Fibroblast of mammary gland (primary cell): ENCODE measurements at regions not wholly inside any gene's neighbourhood (a gene's known extent, or its start where the extent isn't known, plus 50 kb on each side); places are given as distances from the start of the nearest gene placed in this dataset.

Experiments used
- DNase-seq: peaks from one replicate; pipeline ENCODE4 v3.0.0-alpha.2; 2010; ENCODE audit warnings: low read depth
- H3K4me3 ChIP-seq: 2 replicates; pipeline ENCODE4 v1.5.1; 2011; ENCODE audit warnings: low read depth, mild to moderate bottlenecking, low read length, moderate library complexity; ENCODE audit not compliant: control insufficient read depth
- TF ChIP-seq, protein P1 (sequence below): conservative IDR thresholded peaks from 2 replicates; pipeline ENCODE4 v1.5.1; 2011; ENCODE audit warnings: low read depth, low read length, inconsistent platforms; ENCODE audit not compliant: control insufficient read depth, insufficient read depth

DNA sequence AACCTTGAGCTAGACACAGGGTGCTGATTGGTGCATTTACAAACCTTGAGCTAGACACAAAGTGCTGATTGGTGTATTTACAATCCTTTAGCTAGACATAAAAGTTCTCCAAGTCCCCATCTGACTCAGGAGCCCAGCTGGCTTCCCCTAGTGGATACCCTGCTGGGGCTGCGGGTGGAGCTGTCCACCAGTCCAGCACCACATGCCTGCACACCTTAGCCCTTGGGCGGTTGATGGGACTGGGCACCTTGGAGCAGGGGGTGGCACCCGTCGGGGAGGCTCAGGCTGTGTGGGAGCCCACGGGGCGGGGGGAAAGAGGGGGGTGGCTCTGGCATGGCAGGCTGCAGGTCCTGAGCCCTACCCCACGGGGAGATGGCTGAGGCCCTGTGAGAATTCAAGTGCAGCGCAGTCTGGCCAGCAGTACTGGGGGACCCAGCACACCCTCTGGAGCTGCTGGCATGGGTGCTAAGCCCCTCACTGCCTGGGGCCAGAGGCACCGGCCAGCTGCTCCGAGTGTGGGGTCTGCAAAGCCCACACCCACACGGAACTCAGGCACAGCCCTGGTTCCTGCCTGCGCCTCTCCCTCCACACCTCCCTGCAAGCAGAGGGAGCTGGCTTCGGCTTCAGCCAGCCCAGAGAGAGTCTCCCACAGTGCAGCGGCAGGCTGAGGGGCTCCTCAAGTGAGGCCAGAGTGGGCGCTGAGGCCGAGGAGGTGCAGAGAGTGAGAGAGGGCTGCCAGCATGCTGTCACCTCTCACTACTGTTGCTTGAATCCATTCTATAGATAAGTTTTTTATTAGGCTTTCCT lies 369.8 kb upstream of the SMIM30 start:
- TF ChIP-seq, protein P1, sequence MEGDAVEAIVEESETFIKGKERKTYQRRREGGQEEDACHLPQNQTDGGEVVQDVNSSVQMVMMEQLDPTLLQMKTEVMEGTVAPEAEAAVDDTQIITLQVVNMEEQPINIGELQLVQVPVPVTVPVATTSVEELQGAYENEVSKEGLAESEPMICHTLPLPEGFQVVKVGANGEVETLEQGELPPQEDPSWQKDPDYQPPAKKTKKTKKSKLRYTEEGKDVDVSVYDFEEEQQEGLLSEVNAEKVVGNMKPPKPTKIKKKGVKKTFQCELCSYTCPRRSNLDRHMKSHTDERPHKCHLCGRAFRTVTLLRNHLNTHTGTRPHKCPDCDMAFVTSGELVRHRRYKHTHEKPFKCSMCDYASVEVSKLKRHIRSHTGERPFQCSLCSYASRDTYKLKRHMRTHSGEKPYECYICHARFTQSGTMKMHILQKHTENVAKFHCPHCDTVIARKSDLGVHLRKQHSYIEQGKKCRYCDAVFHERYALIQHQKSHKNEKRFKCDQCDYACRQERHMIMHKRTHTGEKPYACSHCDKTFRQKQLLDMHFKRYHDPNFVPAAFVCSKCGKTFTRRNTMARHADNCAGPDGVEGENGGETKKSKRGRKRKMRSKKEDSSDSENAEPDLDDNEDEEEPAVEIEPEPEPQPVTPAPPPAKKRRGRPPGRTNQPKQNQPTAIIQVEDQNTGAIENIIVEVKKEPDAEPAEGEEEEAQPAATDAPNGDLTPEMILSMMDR = no peak
- H3K4me3 ChIP-seq = no peak overlapping the region
- DNase-seq = no peak

DNA sequence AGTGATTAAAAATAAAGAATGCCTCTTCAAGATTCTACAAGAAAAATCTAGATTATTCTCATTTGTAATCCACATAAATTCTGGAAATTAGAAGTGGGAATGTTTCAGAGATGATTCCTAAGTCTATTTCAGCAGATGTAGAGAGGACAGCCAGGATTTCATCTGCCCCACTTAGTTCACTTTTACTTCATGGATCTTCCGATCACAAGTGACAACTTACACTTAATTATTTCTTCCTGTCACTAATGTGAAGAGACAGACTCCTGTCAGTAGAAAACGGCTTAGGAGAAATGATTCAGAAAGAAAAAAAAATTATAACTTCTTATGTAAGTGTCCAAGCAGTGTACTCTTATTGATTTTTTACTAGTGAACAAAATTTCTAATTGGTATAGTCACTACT lies 368.2 kb upstream of the SMIM30 start:
- H3K4me3 ChIP-seq = no peak overlapping the region
- DNase-seq = no peak
- TF ChIP-seq, protein P1 = no peak

DNA sequence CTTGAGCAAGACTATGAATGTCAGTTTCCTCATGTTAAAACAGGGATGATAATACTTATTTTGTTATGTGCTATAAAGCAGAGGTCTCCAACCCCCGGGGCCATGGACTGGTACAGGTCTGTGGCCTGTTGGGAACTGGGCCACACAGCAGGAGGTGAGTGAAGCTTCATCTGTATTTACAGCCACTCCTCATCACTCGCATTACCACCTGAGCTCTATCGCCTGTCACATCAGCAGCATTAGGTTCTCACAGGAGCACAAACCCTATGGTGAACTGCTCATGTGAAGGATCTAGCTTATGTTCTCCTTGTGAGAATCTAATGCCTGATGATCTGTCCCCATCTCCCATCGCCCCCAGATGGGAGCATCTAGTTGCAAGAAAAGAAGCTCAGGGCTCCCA lies 365.3 kb upstream of the SMIM30 start:
- TF ChIP-seq, protein P1 = no peak
- H3K4me3 ChIP-seq = no peak overlapping the region
- no peak for DNase-seq

- no peak for DNase-seq
- TF ChIP-seq, protein P1 = no peak
- H3K4me3 ChIP-seq = no peak overlapping the region
Observed at GRCh38 chr7:113480537-113480936, 362.2 kb upstream of the SMIM30 start.

- no peak for DNase-seq
- TF ChIP-seq, protein P1 = no peak
- no peak overlapping the region for H3K4me3 ChIP-seq
Observed at GRCh38 chr7:113464096-113464855, 345.9 kb upstream of the SMIM30 start.

GRCh38 chr7:113460067-113460466 lies 341.7 kb upstream of the SMIM30 start:
- TF ChIP-seq, protein P1 = no peak
- DNase-seq = no peak
- no peak overlapping the region for H3K4me3 ChIP-seq
